H9 (cell line): ENCODE measurements at regions not wholly inside any gene's neighbourhood (a gene's known extent, or its start where the extent isn't known, plus 50 kb on each side); places are given as distances from the start of the nearest gene placed in this dataset.
"Not testable (repeated sequence)": the region's sequence is repeated elsewhere in the genome, so short reads cannot be mapped to it uniquely, and the experiment has no call there.

ENCODE experiments used
- DNase-seq: peaks from one replicate; pipeline ENCODE4 v3.0.0-alpha.2; 2017
- H2AFZ ChIP-seq: one replicate; pipeline ENCODE4 v1.6.1; 2013; ENCODE audit warnings: mild to moderate bottlenecking, low read length, control low read depth, moderate library complexity
- H2AK5ac ChIP-seq: 2 replicates; pipeline ENCODE4 v1.6.1; 2013; ENCODE audit warnings: low read length, control low read depth, mixed read lengths; ENCODE audit not compliant: insufficient read length
- H2BK120ac ChIP-seq: one replicate; pipeline ENCODE4 v1.6.1; 2013; ENCODE audit warnings: low read depth, mild to moderate bottlenecking, low read length, control low read depth, inconsistent platforms; ENCODE audit not compliant: poor library complexity, severe bottlenecking
- H2BK12ac ChIP-seq: 2 replicates; pipeline ENCODE4 v1.6.1; 2013; ENCODE audit warnings: low read length, control low read depth, mixed read lengths, low read depth; ENCODE audit not compliant: insufficient read length
- H2BK15ac ChIP-seq: 2 replicates; pipeline ENCODE4 v1.6.1; 2013; ENCODE audit warnings: low read depth, low read length, control low read depth
- H2BK20ac ChIP-seq: one replicate; pipeline ENCODE4 v1.6.1; 2013; ENCODE audit warnings: low read depth, mild to moderate bottlenecking, low read length, control low read depth, inconsistent platforms; ENCODE audit not compliant: poor library complexity, severe bottlenecking
- H2BK5ac ChIP-seq: 2 replicates; pipeline ENCODE4 v1.6.1; 2013; ENCODE audit warnings: low read length, control low read depth, mixed read lengths; ENCODE audit not compliant: insufficient read length
- H3K14ac ChIP-seq: 2 replicates; pipeline ENCODE4 v1.6.1; 2013; ENCODE audit warnings: low read length, control low read depth; ENCODE audit not compliant: insufficient read depth
- H3K18ac ChIP-seq: 2 replicates; pipeline ENCODE4 v1.6.1; 2013; ENCODE audit warnings: low read depth, mild to moderate bottlenecking, mixed read lengths, low read length, control low read depth; ENCODE audit not compliant: insufficient read length
- H3K23ac ChIP-seq: 2 replicates; pipeline ENCODE4 v1.6.1; 2013; ENCODE audit warnings: low read length, control low read depth, mixed read lengths, low read depth; ENCODE audit not compliant: insufficient read length
- H3K23me2 ChIP-seq: 2 replicates; pipeline ENCODE4 v1.6.1; 2013; ENCODE audit warnings: low read depth, mild to moderate bottlenecking, mixed read lengths, low read length, control low read depth; ENCODE audit not compliant: insufficient read length, poor library complexity, severe bottlenecking
- H3K27ac ChIP-seq: 2 replicates; pipeline ENCODE4 v1.5.1; 2013; ENCODE audit warnings: low read length, control low read depth, mixed read lengths, low read depth; ENCODE audit not compliant: insufficient read length
- H3K27me3 ChIP-seq: 2 replicates; pipeline ENCODE4 v1.6.1; 2013; ENCODE audit warnings: low read length, control low read depth, inconsistent platforms; ENCODE audit not compliant: insufficient read depth
- H3K4ac ChIP-seq: 2 replicates; pipeline ENCODE4 v1.6.1; 2013; ENCODE audit warnings: low read depth, mild to moderate bottlenecking, control low read depth, inconsistent platforms, low read length, moderate library complexity
- H3K4me1 ChIP-seq: 2 replicates; pipeline ENCODE4 v1.6.1; 2013; ENCODE audit warnings: low read length, control low read depth, inconsistent platforms; ENCODE audit not compliant: insufficient read depth
- H3K4me2 ChIP-seq: 2 replicates; pipeline ENCODE4 v1.6.1; 2013; ENCODE audit warnings: low read length, control low read depth, mixed read lengths; ENCODE audit not compliant: insufficient read length, insufficient read depth
- H3K56ac ChIP-seq: 2 replicates; pipeline ENCODE4 v1.6.1; 2013; ENCODE audit warnings: low read depth, mild to moderate bottlenecking, mixed read lengths, low read length, control low read depth; ENCODE audit not compliant: insufficient read length
- H3K79me1 ChIP-seq: 2 replicates; pipeline ENCODE4 v1.6.1; 2013; ENCODE audit warnings: low read depth, mild to moderate bottlenecking, moderate library complexity, low read length, control low read depth, inconsistent platforms; ENCODE audit not compliant: insufficient read depth, poor library complexity, severe bottlenecking
- H3K79me2 ChIP-seq: 2 replicates; pipeline ENCODE4 v1.6.1; 2013; ENCODE audit warnings: low read length, control low read depth, inconsistent platforms; ENCODE audit not compliant: insufficient read depth
- H3K9ac ChIP-seq: 2 replicates; pipeline ENCODE4 v1.6.1; 2013; ENCODE audit warnings: low read length, control low read depth, mixed read lengths; ENCODE audit not compliant: insufficient read length; ENCODE audit errors: extremely low read depth
- H3K9me3 ChIP-seq: one replicate; pipeline ENCODE4 v1.6.1; 2013; ENCODE audit warnings: low read depth, low read length, inconsistent platforms; ENCODE audit not compliant: control insufficient read depth
- H3T11ph ChIP-seq: one replicate; pipeline ENCODE4 v1.6.1; 2013; ENCODE audit warnings: mild to moderate bottlenecking, low read length, control low read depth, inconsistent platforms
- H4K20me1 ChIP-seq: one replicate; pipeline ENCODE4 v1.6.1; 2013; ENCODE audit not compliant: control insufficient read depth, insufficient read length, insufficient read depth
- H4K5ac ChIP-seq: 2 replicates; pipeline ENCODE4 v1.6.1; 2013; ENCODE audit warnings: low read depth, mild to moderate bottlenecking, mixed read lengths, low read length, control low read depth; ENCODE audit not compliant: insufficient read length
- H4K8ac ChIP-seq: replicated peaks from 2 replicates; pipeline ENCODE4 v1.6.1; 2013; ENCODE audit warnings: low read length, control low read depth, mixed read lengths, low read depth; ENCODE audit not compliant: insufficient read length
- H4K91ac ChIP-seq: 2 replicates; pipeline ENCODE4 v1.6.1; 2013; ENCODE audit warnings: low read depth, mild to moderate bottlenecking, moderate library complexity, mixed read lengths, low read length, control low read depth; ENCODE audit not compliant: insufficient read length
- H3K27ac Mint-ChIP-seq, 3 experiments: 2 replicates in 2 of 3; 3 replicates in 1 of 3; pipeline ENCODE4 v1.8.0; 2020 to 2021; ENCODE audit warnings: mixed read lengths in 3 of 3, mild to moderate bottlenecking in 1 of 3, moderate library complexity in 1 of 3
- H3K27me3 Mint-ChIP-seq: 2 replicates; pipeline ENCODE4 v1.8.0; 2021; ENCODE audit warnings: low read depth, mild to moderate bottlenecking, moderate library complexity, mixed read lengths
- H3K36me3 Mint-ChIP-seq, 3 experiments: 2 replicates in 2 of 3; 3 replicates in 1 of 3; pipeline ENCODE4 v1.8.0; 2020 to 2021; ENCODE audit warnings: low read depth in 3 of 3, mixed read lengths in 3 of 3; ENCODE audit not compliant: insufficient read depth in 1 of 3
- H3K4me1 Mint-ChIP-seq, 2 experiments: 2 replicates each; pipeline ENCODE4 v1.8.0; 2020; ENCODE audit warnings: mixed read lengths in 2 of 2
- H3K4me3 Mint-ChIP-seq, 2 experiments: 2 replicates in 1 of 2; 3 replicates in 1 of 2; pipeline ENCODE4 v1.8.0; 2020 to 2021; ENCODE audit warnings: mild to moderate bottlenecking in 2 of 2, mixed read lengths in 2 of 2, moderate library complexity in 1 of 2
- H3K9me3 Mint-ChIP-seq, 2 experiments: 2 replicates in 1 of 2; 3 replicates in 1 of 2; pipeline ENCODE4 v1.8.0; 2020; ENCODE audit warnings: mild to moderate bottlenecking in 2 of 2, mixed read lengths in 2 of 2, moderate library complexity in 1 of 2
- WGBS: extraction: QIAGEN DNeasy Blood & Tissue Kit; methylation state at CpG from one replicate; pipeline ENCODE4 v1.1.7; 2013; ENCODE audit warnings: missing lambda C conversion rate, low lambda C conversion rate, mixed read lengths; ENCODE audit not compliant: insufficient read length; ENCODE audit errors: extremely low coverage; 5-methylcytosine and 5-hydroxymethylcytosine counted together

- not testable (repeated sequence) for H3K4me3 Mint-ChIP-seq, H3K23me2 ChIP-seq, H4K8ac ChIP-seq, H3K4me1 ChIP-seq, H2BK5ac ChIP-seq, H3K27me3 ChIP-seq, H3K27ac ChIP-seq, H3K27ac Mint-ChIP-seq, H3K79me2 ChIP-seq, H3T11ph ChIP-seq, DNase-seq, H3K36me3 Mint-ChIP-seq, H3K79me1 ChIP-seq, H4K5ac ChIP-seq, H3K14ac ChIP-seq, H3K4me1 Mint-ChIP-seq, H2BK20ac ChIP-seq, H3K56ac ChIP-seq, H4K20me1 ChIP-seq, H3K9me3 ChIP-seq, H3K4ac ChIP-seq, H3K27me3 Mint-ChIP-seq, H3K9ac ChIP-seq, H2BK12ac ChIP-seq, H4K91ac ChIP-seq, H3K23ac ChIP-seq, H2BK15ac ChIP-seq, H3K18ac ChIP-seq, H2AK5ac ChIP-seq, H3K9me3 Mint-ChIP-seq, H2AFZ ChIP-seq, H2BK120ac ChIP-seq, H3K4me2 ChIP-seq
- no CpG with 5 or more reads among the region's 7 CpGs for WGBS
These were observed 4505.8 kb upstream of the TPTE start for GRCh38 chr21:6015422-6016057.

- H3K79me1 ChIP-seq, H3K36me3 Mint-ChIP-seq, H3K23me2 ChIP-seq, H3K9me3 Mint-ChIP-seq, H2BK20ac ChIP-seq, DNase-seq, H3K4me1 ChIP-seq, H3K23ac ChIP-seq, H3K18ac ChIP-seq, H2AFZ ChIP-seq, H2AK5ac ChIP-seq, H3K4me1 Mint-ChIP-seq, H2BK5ac ChIP-seq, H3K9ac ChIP-seq, H3K79me2 ChIP-seq, H4K8ac ChIP-seq, H3K9me3 ChIP-seq, H3K4ac ChIP-seq, H4K5ac ChIP-seq, H3K14ac ChIP-seq, H2BK120ac ChIP-seq, H2BK12ac ChIP-seq, H4K20me1 ChIP-seq, H4K91ac ChIP-seq, H3K27me3 Mint-ChIP-seq, H2BK15ac ChIP-seq, H3T11ph ChIP-seq, H3K56ac ChIP-seq, H3K27me3 ChIP-seq, H3K4me3 Mint-ChIP-seq, H3K27ac ChIP-seq, H3K27ac Mint-ChIP-seq, H3K4me2 ChIP-seq: not testable (repeated sequence)
- WGBS: no CpG with 5 or more reads among the region's 5 CpGs
These were observed 4500.9 kb upstream of the TPTE start for GRCh38 chr21:6020460-6020859.
